K562 (cell line): ENCODE measurements at regions not wholly inside any gene's neighbourhood (a gene's known extent, or its start where the extent isn't known, plus 50 kb on each side); places are given as distances from the start of the nearest gene placed in this dataset.

Experiments
- BRF2 ChIP-seq: IDR thresholded peaks from 3 replicates; pipeline ENCODE4 v1.6.1; 2011; ENCODE audit warnings: borderline replicate concordance, mild to moderate bottlenecking; ENCODE audit not compliant: insufficient read length, insufficient read depth
- CBFA2T2 ChIP-seq: fragments of 450-650 bp; conservative IDR thresholded peaks from 2 replicates; pipeline ENCODE4 v1.6.1; 2017; ENCODE audit warnings: mild to moderate bottlenecking
- CHD4 ChIP-seq: fragments of 200-600 bp; sonication (generic); IDR thresholded peaks from 3 replicates; pipeline ENCODE4 v1.6.1; 2012; ENCODE audit warnings: low read depth, mild to moderate bottlenecking, mixed read lengths, low read length, inconsistent platforms; ENCODE audit not compliant: insufficient read depth, insufficient replicate concordance, poor library complexity, severe bottlenecking
- DPF2 ChIP-seq: fragments of 450-650 bp; IDR thresholded peaks from 2 replicates; pipeline ENCODE4 v1.6.1; 2016
- EP300 ChIP-seq: IDR thresholded peaks from 2 replicates; pipeline ENCODE4 v1.6.1; 2012; ENCODE audit warnings: low read length, improper control_type of control experiment
- EZH2 ChIP-seq: IDR thresholded peaks from 2 replicates; pipeline ENCODE4 v1.6.1; 2012; ENCODE audit warnings: low read depth, mild to moderate bottlenecking, inconsistent platforms, low read length, borderline replicate concordance
- FIP1L1 ChIP-seq: fragments of 200-400 bp; formaldehyde crosslinking; IDR thresholded peaks from 2 replicates; pipeline ENCODE4 v1.6.1; 2018; ENCODE audit warnings: mild to moderate bottlenecking, low read depth, low read length; ENCODE audit not compliant: poor library complexity, severe bottlenecking
- HDAC3 ChIP-seq: fragments of 450-650 bp; IDR thresholded peaks from 2 replicates; pipeline ENCODE4 v1.6.1; 2018; ENCODE audit warnings: borderline replicate concordance, mild to moderate bottlenecking, moderate library complexity; ENCODE audit not compliant: partially characterized antibody
- PURB ChIP-seq: sonication (generic); formaldehyde crosslinking; IDR thresholded peaks from 2 replicates; pipeline ENCODE4 v1.9.0; 2021; ENCODE audit warnings: low read depth, mild to moderate bottlenecking, missing genetic modification reagents
- RBM34 ChIP-seq: fragments of 200-400 bp; formaldehyde crosslinking; IDR thresholded peaks from 2 replicates; pipeline ENCODE4 v1.6.1; 2018; ENCODE audit warnings: low read length, borderline replicate concordance; ENCODE audit not compliant: insufficient read depth
- THAP12 ChIP-seq: fragments of 250-450 bp; sonication (Bioruptor Pico); IDR thresholded peaks from 2 replicates; pipeline ENCODE4 v1.9.0; 2021; ENCODE audit warnings: mild to moderate bottlenecking, inconsistent platforms
- THRAP3 ChIP-seq: fragments of 450-650 bp; IDR thresholded peaks from 2 replicates; pipeline ENCODE4 v1.6.1; 2016; ENCODE audit warnings: mild to moderate bottlenecking, inconsistent platforms, borderline replicate concordance
- U2AF2 ChIP-seq: fragments of 200-400 bp; formaldehyde crosslinking; optimal IDR thresholded peaks from 2 replicates; pipeline ENCODE3; 2017; ENCODE audit warnings: low read depth, mild to moderate bottlenecking, low read length
- XRCC4 ChIP-seq: IDR thresholded peaks from one replicate; pipeline ENCODE4 v1.6.1; 2011; ENCODE audit not compliant: insufficient read depth, insufficient read length; ENCODE audit errors: extremely low read depth
- ZFP91 ChIP-seq: sonication (generic); formaldehyde crosslinking; IDR thresholded peaks from 2 replicates; pipeline ENCODE4 v1.8.0; 2022; ENCODE audit warnings: mild to moderate bottlenecking, missing genetic modification reagents
- ZKSCAN1 ChIP-seq: fragments of 150-350 bp; IDR thresholded peaks from 2 replicates; pipeline ENCODE4 v1.6.1; 2016; ENCODE audit warnings: low read depth, low read length
- ZNF76 ChIP-seq: fragments of 250-450 bp; sonication (Bioruptor Pico); IDR thresholded peaks from 2 replicates; pipeline ENCODE4 v1.4.0; 2020; ENCODE audit warnings: mild to moderate bottlenecking, moderate library complexity, borderline replicate concordance
- TF ChIP-seq, protein P1 (sequence below): fragments of 450-650 bp; IDR thresholded peaks from one replicate; pipeline ENCODE4 v1.6.1; 2018; ENCODE audit warnings: mild to moderate bottlenecking, moderate library complexity; ENCODE audit not compliant: partially characterized antibody
- TF ChIP-seq, protein P2 (sequence below): fragments of 450-650 bp; formaldehyde crosslinking; IDR thresholded peaks from 2 replicates; pipeline ENCODE4 v1.4.0; 2022; ENCODE audit warnings: mild to moderate bottlenecking, moderate library complexity

DNA sequence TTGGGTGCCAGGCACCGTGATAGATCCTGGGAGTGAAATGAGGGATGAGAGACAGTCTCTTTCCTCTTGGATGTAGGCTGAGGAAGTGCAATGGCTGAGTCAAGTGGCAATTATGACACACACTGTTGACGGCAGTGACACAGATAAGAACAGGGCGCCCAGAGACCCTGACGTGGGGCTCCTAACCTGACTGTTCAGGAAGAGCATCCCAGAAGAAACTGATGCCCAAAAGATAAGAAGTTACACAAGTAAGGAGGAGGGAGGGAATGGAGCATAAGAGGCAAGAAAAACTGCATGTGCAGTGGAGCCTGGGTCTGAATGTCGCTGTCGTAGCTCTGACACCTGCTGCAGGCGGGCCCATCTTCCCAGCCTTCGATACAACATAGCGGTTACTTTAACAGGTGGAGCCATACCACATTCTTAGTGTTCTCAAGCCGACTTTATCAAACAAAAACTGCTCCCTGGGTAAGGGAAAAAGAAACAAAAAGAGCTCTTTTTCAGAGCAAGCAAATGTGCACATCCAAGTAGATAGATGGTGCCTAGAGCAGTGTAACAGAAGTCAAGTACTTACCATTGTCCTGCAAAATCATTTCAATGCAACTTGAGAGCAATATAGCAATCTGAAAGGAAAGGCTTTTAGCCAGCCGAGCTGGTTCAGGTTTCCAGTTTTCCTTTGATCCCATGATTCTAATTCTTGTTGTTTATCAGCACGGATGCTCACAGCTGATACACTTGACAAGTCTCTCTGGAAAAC is 463.9 kb upstream of the JARID2 start (continued):
- TF ChIP-seq BRF2, result no peak
- TF ChIP-seq CBFA2T2, result 0 out of 2 replicates have a peak, but pooled peaks have one; percentile 3
- peak; percentile 31; the same call in 1 of the 2 replicates for TF ChIP-seq EP300
- TF ChIP-seq U2AF2, result no peak
- TF ChIP-seq THAP12 (CRISPR knock-in tag), result no peak
- TF ChIP-seq THRAP3, result no peak
- TF ChIP-seq ZFP91 (CRISPR knock-in tag), result no peak
- no peak for TF ChIP-seq FIP1L1
- TF ChIP-seq, protein P1, sequence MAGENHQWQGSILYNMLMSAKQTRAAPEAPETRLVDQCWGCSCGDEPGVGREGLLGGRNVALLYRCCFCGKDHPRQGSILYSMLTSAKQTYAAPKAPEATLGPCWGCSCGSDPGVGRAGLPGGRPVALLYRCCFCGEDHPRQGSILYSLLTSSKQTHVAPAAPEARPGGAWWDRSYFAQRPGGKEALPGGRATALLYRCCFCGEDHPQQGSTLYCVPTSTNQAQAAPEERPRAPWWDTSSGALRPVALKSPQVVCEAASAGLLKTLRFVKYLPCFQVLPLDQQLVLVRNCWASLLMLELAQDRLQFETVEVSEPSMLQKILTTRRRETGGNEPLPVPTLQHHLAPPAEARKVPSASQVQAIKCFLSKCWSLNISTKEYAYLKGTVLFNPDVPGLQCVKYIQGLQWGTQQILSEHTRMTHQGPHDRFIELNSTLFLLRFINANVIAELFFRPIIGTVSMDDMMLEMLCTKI, result no peak
- no peak for TF ChIP-seq ZNF76 (CRISPR knock-in tag)
- no peak for TF ChIP-seq RBM34
- TF ChIP-seq DPF2, result peak; percentile 63
- TF ChIP-seq XRCC4, result no peak
- no peak for TF ChIP-seq PURB (CRISPR knock-in tag)
- TF ChIP-seq, protein P2, sequence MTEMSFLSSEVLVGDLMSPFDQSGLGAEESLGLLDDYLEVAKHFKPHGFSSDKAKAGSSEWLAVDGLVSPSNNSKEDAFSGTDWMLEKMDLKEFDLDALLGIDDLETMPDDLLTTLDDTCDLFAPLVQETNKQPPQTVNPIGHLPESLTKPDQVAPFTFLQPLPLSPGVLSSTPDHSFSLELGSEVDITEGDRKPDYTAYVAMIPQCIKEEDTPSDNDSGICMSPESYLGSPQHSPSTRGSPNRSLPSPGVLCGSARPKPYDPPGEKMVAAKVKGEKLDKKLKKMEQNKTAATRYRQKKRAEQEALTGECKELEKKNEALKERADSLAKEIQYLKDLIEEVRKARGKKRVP (CRISPR knock-in tag), result no peak
- TF ChIP-seq CHD4, result no peak
- no peak for TF ChIP-seq EZH2
- no peak for TF ChIP-seq HDAC3
- TF ChIP-seq ZKSCAN1, result no peak
